NOMO-1 (cell line): ENCODE measurements at regions not wholly inside any gene's neighbourhood (a gene's known extent, or its start where the extent isn't known, plus 50 kb on each side); places are given as distances from the start of the nearest gene placed in this dataset.

ENCODE experiments used
- DNase-seq, 2 experiments: peaks; one replicate each; lab custom pipeline; 2025; ENCODE audit not compliant: unreplicated experiment in 2 of 2; lab: John Stamatoyannopoulos, UW

- no peak for DNase-seq
These were observed 176.7 kb downstream of the SOX9 start for GRCh38 chr17:72297326-72298115.

DNA sequence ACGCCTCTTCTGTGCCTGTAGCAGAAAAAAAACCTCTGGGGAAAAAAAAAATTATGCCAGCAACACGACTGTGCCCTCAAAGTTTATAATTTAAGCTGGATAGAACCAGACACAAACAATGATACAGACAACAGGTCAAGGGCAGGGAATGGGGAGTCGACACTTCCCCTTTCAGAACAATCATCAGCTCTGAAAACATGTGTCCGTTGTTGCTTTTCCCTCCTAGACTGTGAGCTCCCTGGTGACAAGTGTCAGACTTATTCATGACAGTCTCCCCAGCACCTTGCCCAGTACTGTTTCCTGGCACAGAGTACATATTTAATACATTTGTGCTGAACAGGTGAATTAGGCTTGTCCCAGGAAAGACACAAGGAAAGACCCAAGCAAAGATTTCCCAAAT is 178.3 kb downstream of the SOX9 start:
- peak; percentile 29 to 63 for DNase-seq

GRCh38 chr17:72299592-72299991 is 178.8 kb downstream of the SOX9 start:
- DNase-seq, result no peak

GRCh38 chr17:72301887-72302286 is 181.1 kb downstream of the SOX9 start:
- DNase-seq, result no peak

- DNase-seq, result no peak
These were observed 181.9 kb downstream of the SOX9 start for GRCh38 chr17:72302735-72303134.

DNA sequence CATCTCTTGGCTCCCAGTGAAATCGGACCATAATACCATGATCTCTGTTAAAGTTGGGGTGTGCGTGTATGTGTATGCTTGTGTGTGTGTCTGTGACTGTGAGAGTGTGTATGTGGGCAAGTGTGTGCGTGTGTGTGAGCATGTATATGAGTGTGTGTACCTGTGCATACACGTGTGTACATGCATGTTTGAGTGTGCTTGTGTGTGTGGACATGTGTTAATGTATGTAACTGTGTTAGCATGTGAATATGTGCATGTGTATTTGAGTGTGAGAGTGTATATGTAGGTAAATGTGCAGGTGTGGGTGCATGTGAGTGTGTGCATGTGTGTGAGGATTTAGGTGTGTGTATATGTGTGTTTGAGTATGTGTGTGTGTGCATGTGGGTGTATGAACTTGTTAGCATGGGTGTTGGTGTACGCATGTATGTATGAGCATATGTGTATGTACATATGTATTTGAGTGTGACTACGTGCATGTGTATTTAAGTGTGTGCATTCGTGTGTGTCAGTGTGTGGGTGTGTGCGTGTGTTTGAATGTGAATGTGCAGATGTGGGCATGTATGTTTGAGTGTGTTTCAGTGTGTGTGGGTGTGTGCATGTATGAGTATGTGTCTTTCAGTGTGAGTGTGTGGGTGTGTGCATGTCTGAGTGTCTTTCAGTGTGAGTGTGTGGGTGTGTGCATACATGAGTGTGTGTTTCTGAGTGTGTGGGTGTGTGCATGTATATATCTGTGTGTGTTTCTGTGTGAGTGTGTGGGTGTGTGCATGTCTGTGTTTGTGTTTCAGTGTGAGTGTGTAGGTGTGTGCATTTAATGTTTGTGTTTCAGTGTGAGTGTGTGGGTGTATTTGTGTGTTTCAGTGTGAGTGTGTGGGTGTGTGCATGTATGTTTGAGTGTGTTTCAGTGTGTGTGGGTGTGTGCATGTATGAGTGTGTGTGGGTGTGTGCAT is 183.2 kb downstream of the SOX9 start:
- DNase-seq, result no peak

GRCh38 chr17:72304859-72305258 is 184.0 kb downstream of the SOX9 start:
- DNase-seq, result no peak

- no peak for DNase-seq
These were observed 184.7 kb downstream of the SOX9 start for GRCh38 chr17:72305472-72305871.

DNA sequence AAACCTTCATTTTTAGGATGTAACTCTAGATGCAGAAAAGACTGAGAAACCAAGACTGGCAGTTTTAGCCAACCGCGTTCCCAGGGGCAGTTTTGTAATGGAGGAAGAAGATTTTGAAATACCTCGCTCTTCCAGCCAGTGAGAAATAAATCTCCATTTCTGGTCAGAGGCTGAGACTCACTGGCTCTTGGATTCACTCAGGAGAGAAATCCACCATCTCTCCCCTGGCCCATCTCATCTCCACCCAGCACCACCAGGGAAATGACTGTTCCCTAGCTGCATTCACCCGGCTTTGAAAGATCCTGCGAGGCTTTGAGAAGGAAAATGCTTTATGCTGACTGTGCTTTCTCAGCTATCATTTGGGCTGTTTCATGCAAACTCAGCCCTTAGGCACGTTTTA is 185.2 kb downstream of the SOX9 start:
- peak; percentile 10 to 54 for DNase-seq

GRCh38 chr17:72307836-72308235 is 187.0 kb downstream of the SOX9 start:
- DNase-seq, result no peak

GRCh38 chr17:72308744-72309385 is 188.0 kb downstream of the SOX9 start:
- no peak for DNase-seq

GRCh38 chr17:72311004-72311403 is 190.2 kb downstream of the SOX9 start:
- no peak for DNase-seq

DNA sequence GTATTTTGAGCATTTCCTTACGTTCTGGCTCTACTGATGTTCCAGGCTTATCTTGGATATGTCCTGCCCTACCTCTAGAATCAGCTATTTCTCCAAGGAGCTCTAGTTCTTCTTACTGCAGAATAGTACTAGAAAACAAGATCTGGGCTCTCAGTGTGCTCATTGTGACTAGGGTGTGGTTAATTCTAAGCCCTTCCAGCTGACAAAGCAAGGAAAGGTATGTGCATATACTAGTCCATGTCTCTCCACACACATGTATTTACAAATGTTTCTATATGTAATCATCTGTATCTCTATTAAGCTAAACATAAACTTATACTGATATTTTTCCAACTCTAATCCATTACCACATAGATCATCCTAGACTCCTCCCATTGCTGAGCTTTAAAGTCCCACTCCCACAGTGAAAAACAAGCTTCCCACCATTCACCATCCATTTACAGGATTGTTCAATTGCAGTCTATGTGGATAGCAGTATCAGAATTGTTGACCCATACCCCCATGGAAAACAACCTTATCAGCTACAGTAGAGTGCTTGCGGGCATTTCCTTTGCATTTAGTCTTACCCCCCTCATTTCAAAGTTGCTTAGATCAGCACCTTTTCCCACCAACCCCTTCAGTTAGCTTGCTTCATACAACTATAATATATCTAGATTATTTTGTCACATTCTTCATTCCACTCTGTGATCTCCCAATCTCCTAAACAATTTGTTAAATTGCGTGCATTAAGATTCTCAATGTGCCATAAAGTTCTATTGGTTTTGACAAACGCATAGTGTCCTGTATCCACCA is 194.5 kb downstream of the SOX9 start:
- no peak for DNase-seq

DNA sequence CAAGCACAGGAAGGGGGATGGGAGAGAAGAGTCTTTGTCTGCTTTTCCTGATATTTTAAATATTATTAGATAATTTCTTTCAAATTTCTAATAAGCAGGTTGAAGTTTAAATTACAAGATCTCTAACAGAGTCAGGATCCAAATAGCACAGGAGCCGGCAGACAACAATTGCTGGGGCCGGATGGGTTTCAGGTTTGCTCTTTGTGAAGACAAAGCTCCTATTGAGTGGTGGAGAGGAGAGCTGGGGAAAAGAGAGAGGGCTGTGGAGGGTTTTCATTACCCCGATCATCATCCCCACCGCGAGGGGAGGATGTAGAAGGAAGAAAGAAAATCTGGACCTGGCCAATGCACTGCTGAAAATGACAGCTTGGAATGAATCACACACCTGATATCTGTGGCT is 197.3 kb downstream of the SOX9 start:
- DNase-seq, result no peak

- no peak for DNase-seq
These were observed 201.1 kb downstream of the SOX9 start for GRCh38 chr17:72321896-72322295.

GRCh38 chr17:72332367-72332766 is 211.5 kb downstream of the SOX9 start:
- DNase-seq, result no peak

- DNase-seq, result no peak
These were observed 212.8 kb downstream of the SOX9 start for GRCh38 chr17:72333570-72333969.

GRCh38 chr17:72334205-72334604 is 213.4 kb downstream of the SOX9 start:
- no peak for DNase-seq

- no peak for DNase-seq
These were observed 215.4 kb downstream of the SOX9 start for GRCh38 chr17:72336026-72336803.

DNA sequence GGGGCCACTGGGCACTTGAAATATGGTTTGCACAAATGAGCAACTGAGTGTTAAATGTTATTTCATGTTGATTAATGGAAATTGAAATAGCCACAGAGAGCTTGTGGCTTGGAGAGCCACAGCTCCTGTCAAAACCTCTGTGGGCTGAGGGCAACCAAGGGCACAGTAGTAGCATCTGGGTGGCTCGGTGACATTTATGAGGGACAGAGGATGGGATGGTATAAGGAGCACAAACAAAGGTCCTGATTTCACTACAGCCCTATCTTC is 215.9 kb downstream of the SOX9 start:
- DNase-seq, result no peak
